ENCODE measurements at regions not wholly inside any gene's neighbourhood (a gene's known extent, or its start where the extent isn't known, plus 50 kb on each side); places are given as distances from the start of the nearest gene placed in this dataset.
"Not testable (repeated sequence)": the region's sequence is repeated elsewhere in the genome, so short reads cannot be mapped to it uniquely, and the experiment has no call there.

DNA sequence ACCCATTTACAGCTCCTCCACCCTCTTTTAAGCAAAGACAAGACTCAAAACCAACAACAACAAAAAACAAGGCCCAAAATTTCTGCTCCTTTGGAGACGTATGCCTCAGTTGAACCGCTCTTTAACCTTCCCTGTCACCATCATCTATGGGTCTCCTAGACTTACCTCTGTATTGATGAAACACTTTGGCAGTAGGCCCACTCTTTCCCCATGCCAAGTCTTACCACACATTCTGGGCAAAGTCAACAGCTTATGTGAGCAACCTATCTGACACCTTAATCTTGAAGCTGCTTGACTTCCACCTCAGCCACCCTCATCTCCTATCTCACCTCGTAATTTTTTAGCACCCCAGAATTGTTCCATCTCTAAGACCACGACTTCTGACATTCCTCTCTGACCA lies 99.7 kb upstream of the CXorf66 start:
- DNase-seq = no peak

DNA sequence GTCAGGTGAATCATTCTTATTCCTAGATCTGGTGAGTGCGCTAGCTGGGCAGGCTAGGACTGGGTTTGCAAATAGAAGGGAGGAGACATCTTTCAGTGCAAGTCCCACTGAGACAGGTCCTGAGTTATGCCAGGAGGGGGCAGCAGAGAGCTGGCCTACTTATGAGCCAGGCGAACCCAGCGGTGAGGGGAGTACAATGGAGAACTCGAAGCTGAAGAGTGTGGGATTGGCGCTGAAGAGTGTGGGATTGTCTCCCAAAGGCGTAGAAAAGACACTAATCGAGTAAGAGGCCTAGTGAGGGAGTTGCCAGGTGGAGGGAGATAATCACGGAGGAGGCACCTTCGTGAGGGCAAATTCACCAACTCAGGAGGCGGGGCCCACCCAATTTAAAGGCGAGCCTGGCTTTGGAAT lies 91.7 kb upstream of the CXorf66 start:
- DNase-seq = peak; percentile 48

DNA sequence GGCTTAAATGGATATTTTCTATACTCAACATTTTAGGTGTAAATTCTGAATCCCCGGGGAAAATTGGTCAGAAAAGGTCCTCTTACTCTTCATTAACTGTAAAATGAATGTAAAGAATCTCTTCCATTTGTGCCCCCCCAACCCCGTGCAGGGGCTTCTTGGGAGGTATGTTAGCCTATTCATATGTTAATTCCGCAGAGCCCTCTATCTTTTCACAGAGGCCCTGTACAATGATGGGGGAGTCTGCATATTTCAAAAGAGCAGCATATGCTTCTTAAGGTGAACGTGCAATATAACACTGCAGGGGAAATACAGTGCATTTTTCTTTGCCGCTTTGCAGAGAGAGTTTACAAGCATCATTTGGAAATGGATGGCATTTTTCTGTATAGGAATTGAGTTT lies 88.5 kb upstream of the CXorf66 start:
- DNase-seq = no peak

DNA sequence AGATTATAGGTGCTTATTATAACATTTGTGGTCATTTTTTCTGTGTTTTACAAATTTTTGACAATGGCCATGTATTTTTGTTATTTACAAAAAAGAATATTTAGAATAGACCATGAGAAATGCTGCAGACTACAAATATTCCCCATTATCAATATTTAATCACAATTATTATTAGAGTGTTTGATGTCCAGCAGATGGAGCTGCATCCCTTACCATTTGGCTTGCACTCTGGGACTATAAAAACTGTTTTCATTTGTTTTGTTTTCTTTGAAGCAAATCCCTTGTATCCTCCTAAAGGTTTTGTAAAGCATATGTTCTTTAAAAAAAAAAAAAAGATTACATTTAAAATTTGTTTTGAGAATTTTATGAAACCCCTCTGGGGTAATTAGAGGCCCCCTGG lies 85.6 kb upstream of the CXorf66 start:
- no peak for DNase-seq

DNA sequence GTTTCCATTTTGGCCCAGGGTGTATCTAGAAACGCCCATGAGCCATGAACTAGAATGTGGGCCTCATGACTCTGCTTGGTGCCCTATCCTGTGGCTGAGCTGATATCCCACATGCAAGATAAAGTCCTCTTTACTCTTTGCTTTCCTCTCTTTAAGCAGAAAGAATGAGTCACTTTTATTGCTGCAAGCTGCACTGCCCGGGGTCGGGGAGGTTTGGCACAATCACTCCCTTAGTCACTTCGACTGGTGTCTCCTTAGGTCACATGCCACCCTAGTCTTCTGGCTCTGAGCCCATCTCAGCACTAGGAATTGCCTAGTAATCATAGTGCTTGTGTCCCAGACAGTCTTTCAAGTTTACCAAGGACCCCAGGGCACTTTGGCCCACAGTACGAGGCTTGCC lies 75.1 kb upstream of the CXorf66 start:
- no peak for DNase-seq

DNA sequence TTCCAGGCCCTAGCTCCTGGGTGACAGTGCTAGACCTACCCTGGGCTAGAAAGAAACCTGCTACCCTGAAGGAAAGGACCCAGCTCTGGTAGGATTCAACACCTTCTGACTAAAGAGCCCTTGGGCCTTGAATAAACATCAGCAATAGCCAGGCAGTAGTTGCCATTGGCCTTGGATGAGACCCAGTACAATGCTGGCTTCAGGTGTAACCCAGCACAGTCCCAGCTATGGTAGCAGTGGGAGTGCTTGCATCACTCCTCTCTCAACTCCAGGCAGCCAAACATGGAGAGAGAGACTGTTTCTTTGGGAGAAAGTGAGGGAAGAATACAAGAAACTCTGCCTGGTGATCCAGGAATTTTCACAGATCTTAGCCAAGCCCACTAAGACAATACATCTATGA lies 73.5 kb upstream of the CXorf66 start:
- no peak for DNase-seq

DNA sequence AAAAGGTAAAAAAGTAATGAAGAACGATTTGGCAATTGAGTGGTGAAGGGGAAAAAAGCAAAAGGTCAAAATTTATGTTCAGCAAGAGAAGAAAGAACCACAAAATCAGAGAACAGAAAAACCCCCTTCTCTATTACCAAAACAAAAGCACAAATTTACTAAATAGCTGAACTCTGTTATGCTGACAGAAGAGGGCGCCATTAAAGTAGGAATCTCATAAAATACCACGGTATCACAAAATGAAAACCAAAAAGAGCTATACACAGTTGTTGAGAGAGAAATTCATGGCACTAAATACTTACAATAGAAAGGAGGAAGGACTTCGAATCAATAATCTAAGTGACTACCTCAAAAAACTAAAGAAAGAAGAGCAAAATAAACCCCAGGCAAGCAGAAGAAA lies 69.6 kb upstream of the CXorf66 start:
- DNase-seq = no peak

DNA sequence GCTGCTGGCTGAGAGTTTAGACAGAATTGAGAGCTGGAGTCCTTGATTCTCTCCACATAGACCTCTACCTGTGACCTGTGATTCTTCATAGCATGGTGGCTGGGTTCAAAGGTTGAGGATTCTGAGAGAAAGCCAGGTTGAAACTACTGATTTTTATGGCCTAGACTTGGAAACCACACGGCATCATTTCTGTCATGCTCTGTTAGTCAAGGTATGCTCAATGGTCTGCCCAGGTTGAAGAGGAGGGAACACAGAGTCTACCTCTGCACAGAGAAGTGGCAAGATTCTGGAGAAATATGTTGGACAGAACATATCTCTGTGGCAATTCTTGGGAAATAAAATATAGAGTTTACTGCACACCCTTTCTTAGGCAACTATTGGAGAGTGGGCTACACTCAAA lies 57.2 kb upstream of the CXorf66 start:
- DNase-seq = no peak

DNA sequence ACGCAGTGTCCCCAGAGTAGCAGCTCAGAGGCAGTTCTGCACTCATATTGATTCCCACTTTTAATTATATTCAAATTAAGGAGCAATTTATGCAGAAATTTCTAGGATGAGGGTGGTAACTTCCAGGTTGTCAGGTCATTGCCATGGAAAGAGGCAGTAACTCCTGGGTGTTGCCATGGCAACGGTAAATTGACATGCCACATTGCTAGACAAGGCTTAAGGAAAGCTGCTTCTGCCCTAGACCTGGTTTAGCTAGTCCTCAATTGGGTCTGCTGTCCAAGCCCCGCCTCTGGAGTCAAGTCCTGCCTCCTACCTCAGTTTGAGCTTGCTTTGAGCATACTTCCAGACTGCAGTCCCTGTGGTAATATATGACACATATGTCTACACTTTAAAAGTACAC lies 53.8 kb upstream of the CXorf66 start:
- DNase-seq = not testable (repeated sequence)

Measured in T-helper 9 cell (primary cell).